Small intestine (tissue), 7 donors: ENCODE measurements at regions not wholly inside any gene's neighbourhood (a gene's known extent, or its start where the extent isn't known, plus 50 kb on each side); places are given as distances from the start of the nearest gene placed in this dataset.

Experiments
- DNase-seq, 2 donors: peaks; one replicate each; pipeline versions ENCODE4 v3.0.0 to v3.0.0-alpha.2; 2013
- FAIRE-seq: peaks from 2 replicates; lab custom pipeline; 2012; peaks lifted over from hg19 to GRCh38; lab: Jason Lieb, UNC
- H3K27ac ChIP-seq, 3 donors: one replicate each; pipeline ENCODE4 v1.5.1; 2013; ENCODE audit warnings: low read length in 2 of 3, mild to moderate bottlenecking in 2 of 3, control low read depth in 1 of 3, inconsistent platforms in 1 of 3, low read depth in 1 of 3, moderate library complexity in 1 of 3
- H3K27me3 ChIP-seq, 3 donors: one replicate each; pipeline ENCODE4 v1.6.1; 2013; ENCODE audit warnings: low read length in 3 of 3, inconsistent platforms in 1 of 3; ENCODE audit not compliant: control insufficient read depth in 3 of 3, insufficient read depth in 3 of 3
- H3K36me3 ChIP-seq, 3 donors: one replicate each; pipeline ENCODE4 v1.6.1; 2013; ENCODE audit warnings: low read length in 3 of 3, inconsistent platforms in 1 of 3, low read depth in 1 of 3, mild to moderate bottlenecking in 1 of 3, moderate library complexity in 1 of 3; ENCODE audit not compliant: control insufficient read depth in 3 of 3, insufficient read depth in 2 of 3
- H3K4me1 ChIP-seq, 3 donors: one replicate each; pipeline ENCODE4 v1.6.1; 2013; ENCODE audit warnings: low read length in 2 of 3, inconsistent platforms in 1 of 3, low read depth in 1 of 3, mild to moderate bottlenecking in 1 of 3, moderate library complexity in 1 of 3; ENCODE audit not compliant: control insufficient read depth in 3 of 3, insufficient read depth in 2 of 3
- H3K4me3 ChIP-seq, 3 donors: one replicate each; pipeline ENCODE4 v1.5.1; 2013; ENCODE audit warnings: low read length in 3 of 3, control low read depth in 1 of 3, inconsistent platforms in 1 of 3, low read depth in 1 of 3, mild to moderate bottlenecking in 1 of 3, moderate library complexity in 1 of 3
- H3K9me3 ChIP-seq, 2 donors: one replicate each; pipeline ENCODE4 v1.6.1; 2013; ENCODE audit warnings: low read depth in 1 of 2, low read length in 1 of 2; ENCODE audit not compliant: control insufficient read depth in 2 of 2, insufficient read depth in 1 of 2
- WGBS, 3 donors: extraction: QIAGEN DNeasy Blood & Tissue Kit; methylation state at CpG; one replicate each; pipeline ENCODE4 v1.1.7; 2013; 5-methylcytosine and 5-hydroxymethylcytosine counted together
- donor health status: healthy with polysubstance abuse.
- donor health status: control.
- donor health status: control.
- donor health status: Bipolar disorder and iron deficiency.
- donor health status: healthy.

- Histone ChIP-seq H3K27me3 (no peaks in the 10 kb centered on the region), H3K36me3 (peaks cover 0 to 3% (median 0%) of the 10 kb centered on the region in 3 donors), H3K4me3 (no peak overlapping the region), H3K4me1 (peaks cover 0 to 11% (median 0%) of the 10 kb centered on the region in 3 donors), H3K9me3 (peaks cover 0 to 28% of the 10 kb centered on the region in 2 donors), H3K27ac (no peak overlapping the region)
- FAIRE-seq (no peak), DNase-seq (no peak)
- WGBS, 3 donors: 95 to 99% (median 96%) methylated on average over 9 of the region's 9 CpGs
These were observed 92.6 kb upstream of the MBL2 start for GRCh38 chr10:52865213-52865612.

GRCh38 chr10:52864201-52865106 lies 91.9 kb upstream of the MBL2 start:
- no peak overlapping the region for H3K4me3 ChIP-seq
- H3K36me3 ChIP-seq: peaks cover 0 to 3% (median 0%) of the 10 kb centered on the region in 3 donors
- no peaks in the 10 kb centered on the region for H3K27me3 ChIP-seq
- peak in 1 of 2 donors; percentile 78 for DNase-seq
- 65 to 70% (median 68%) methylated on average over 10 of the region's 10 CpGs for WGBS, 3 donors
- peak overlapping the region in 1 of 3 donors; percentile 40 for H3K27ac ChIP-seq
- peaks cover 0 to 28% of the 10 kb centered on the region in 2 donors for H3K9me3 ChIP-seq
- H3K4me1 ChIP-seq: peaks cover 0 to 11% (median 0%) of the 10 kb centered on the region in 3 donors
- no peak for FAIRE-seq

GRCh38 chr10:52858722-52859121 lies 86.1 kb upstream of the MBL2 start:
- no peak overlapping the region for H3K4me3 ChIP-seq
- DNase-seq: no peak
- no peaks in the 10 kb centered on the region for H3K36me3 ChIP-seq
- H3K27ac ChIP-seq: no peak overlapping the region
- 56 to 78% (median 69%) methylated on average over 2 of the region's 2 CpGs for WGBS, 3 donors
- no peaks in the 10 kb centered on the region for H3K9me3 ChIP-seq
- no peak for FAIRE-seq
- H3K4me1 ChIP-seq: no peaks in the 10 kb centered on the region
- no peaks in the 10 kb centered on the region for H3K27me3 ChIP-seq

GRCh38 chr10:52855546-52856325 lies 83.2 kb upstream of the MBL2 start:
- Histone ChIP-seq H3K4me1 (no peaks in the 10 kb centered on the region), H3K9me3 (no peaks in the 10 kb centered on the region), H3K4me3 (no peak overlapping the region), H3K27ac (no peak overlapping the region), H3K27me3 (no peaks in the 10 kb centered on the region), H3K36me3 (no peaks in the 10 kb centered on the region)
- 75 to 100% (median 89%) methylated on average over 1 of the region's 1 CpG for WGBS, 3 donors
- DNase-seq (no peak), FAIRE-seq (no peak)

- Histone ChIP-seq H3K4me1 (no peaks in the 10 kb centered on the region), H3K4me3 (no peak overlapping the region), H3K27ac (no peak overlapping the region), H3K9me3 (no peaks in the 10 kb centered on the region), H3K27me3 (no peaks in the 10 kb centered on the region), H3K36me3 (no peaks in the 10 kb centered on the region)
- FAIRE-seq: no peak
- 77 to 83% (median 79%) methylated on average over 4 of the region's 4 CpGs for WGBS, 3 donors
- DNase-seq: no peak
These were observed 81.1 kb upstream of the MBL2 start for GRCh38 chr10:52853704-52854103.

- H3K36me3 ChIP-seq: no peaks in the 10 kb centered on the region
- H3K4me1 ChIP-seq: no peaks in the 10 kb centered on the region
- peaks cover 0 to 3% of the 10 kb centered on the region in 2 donors for H3K9me3 ChIP-seq
- no peak for DNase-seq
- 81 to 90% (median 86%) methylated on average over 2 of the region's 2 CpGs for WGBS, 3 donors
- H3K4me3 ChIP-seq: no peak overlapping the region
- H3K27me3 ChIP-seq: no peaks in the 10 kb centered on the region
- no peak overlapping the region for H3K27ac ChIP-seq
- no peak for FAIRE-seq
These were observed 64.2 kb upstream of the MBL2 start for GRCh38 chr10:52836816-52837215.
